ENCODE measurements at regions not wholly inside any gene's neighbourhood (a gene's known extent, or its start where the extent isn't known, plus 50 kb on each side); places are given as distances from the start of the nearest gene placed in this dataset.

DNA sequence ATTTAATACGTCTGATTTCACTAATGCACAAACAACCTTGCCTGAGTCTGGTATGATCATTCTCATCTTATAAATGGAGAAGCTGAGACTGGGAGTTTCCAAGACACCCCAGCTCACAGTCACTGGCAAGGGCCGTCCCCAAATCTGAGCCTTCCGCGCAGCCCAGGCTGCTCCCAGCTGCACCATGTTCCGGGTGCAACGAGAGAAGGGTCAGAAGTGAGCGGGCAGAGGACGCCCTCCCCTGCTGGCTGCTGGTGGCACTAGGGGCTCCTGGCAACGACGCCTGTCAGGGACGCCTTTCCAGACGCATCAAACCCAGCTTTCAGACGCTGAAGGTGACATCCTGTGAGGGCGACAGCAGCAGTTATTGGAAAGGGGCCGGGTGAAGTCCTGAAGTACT lies 115.3 kb upstream of the PROKR2 start:
- TF ChIP-seq YY1 (IDR thresholded peaks at IDR 0.05; ENCODE audit: insufficient read depth, insufficient read length) (no peak), ZNF274 (IDR thresholded peaks at IDR 0.05; ENCODE audit: low read depth, low read length) (no peak)
